GM12878 (cell line): ENCODE measurements at regions not wholly inside any gene's neighbourhood (a gene's known extent, or its start where the extent isn't known, plus 50 kb on each side); places are given as distances from the start of the nearest gene placed in this dataset.

Experiments
- ATAC-seq: fragments of 200-7000 bp; cut with Tn5 transposase; 3 replicates; pipeline ENCODE4 v1.9.1; 2020; ENCODE audit warnings: mild to moderate bottlenecking, moderate library complexity
- BruUV-seq: library from RNA; stranded (reverse); fragments of 400-500 nt; replicated peaks from 2 replicates; lab custom pipeline; 2021; lab: Mats Ljungman, UMichigan
- CTCF ChIA-PET: fragments of 300-600 bp; sonication (Branson Sonifier 250); formaldehyde crosslinking; extraction: SDS; loops from one replicate; lab custom pipeline; 2021; ENCODE audit warnings: inconsistent platforms; lab: Yijun Ruan, JAX
- POLR2A ChIA-PET: fragments of 350-600 bp; formaldehyde crosslinking; extraction: SDS; loops from one replicate; lab custom pipeline; 2021; ENCODE audit warnings: inconsistent platforms; lab: Charles Lee
- RAD21 ChIA-PET: fragments of 300-600 bp; sonication (Branson Sonifier 250); formaldehyde crosslinking; loops from one replicate; lab custom pipeline; 2023; ENCODE audit warnings: antibody characterized with exemption; ENCODE audit not compliant: unreplicated experiment; lab: Charles Lee
- SMC1A ChIA-PET: fragments of 300-600 bp; sonication (Branson Sonifier 250); formaldehyde crosslinking; loops from one replicate; lab custom pipeline; 2023; ENCODE audit not compliant: unreplicated experiment, uncharacterized antibody; lab: Charles Lee
- DNase-seq: peaks from one replicate; pipeline ENCODE4 v3.0.0-alpha.2; 2011; ENCODE audit warnings: low read depth, low spot score
- FAIRE-seq: peaks from 3 replicates; lab custom pipeline; 2011; peaks lifted over from hg19 to GRCh38; lab: Jason Lieb, UNC
- H2AFZ ChIP-seq: 2 replicates; pipeline ENCODE4 v1.6.0; 2011; ENCODE audit warnings: low read depth, low read length, control low read depth; ENCODE audit not compliant: control insufficient read depth
- H3K27ac ChIP-seq: 2 replicates; pipeline ENCODE4 v1.5.1; 2011; ENCODE audit warnings: control low read depth; ENCODE audit not compliant: control insufficient read depth, insufficient read depth
- H3K27me3 ChIP-seq, 2 experiments: replicated peaks in 1 of 2; 2 replicates each; pipeline versions ENCODE4 v1.6.0 to v1.6.1; 2011; ENCODE audit warnings: low read length in 1 of 2; ENCODE audit not compliant: control insufficient read depth in 2 of 2, insufficient read depth in 2 of 2
- H3K36me3 ChIP-seq, 2 experiments: 2 replicates each; pipeline ENCODE4 v1.5.1; 2011; ENCODE audit warnings: low read length in 1 of 2; ENCODE audit not compliant: control insufficient read depth in 2 of 2, insufficient read depth in 2 of 2
- H3K4me1 ChIP-seq: 2 replicates; pipeline ENCODE4 v1.6.1; 2011; ENCODE audit warnings: mild to moderate bottlenecking, low read length, moderate library complexity, mixed read lengths; ENCODE audit not compliant: control insufficient read depth, insufficient read depth
- H3K4me2 ChIP-seq: 2 replicates; pipeline ENCODE4 v1.6.0; 2011; ENCODE audit warnings: control low read depth; ENCODE audit not compliant: control insufficient read depth, insufficient read depth
- H3K4me3 ChIP-seq: fragments of 200-600 bp; sonication (generic); 2 replicates; pipeline ENCODE4 v1.5.1; 2016
- H3K79me2 ChIP-seq: 2 replicates; pipeline ENCODE4 v1.6.0; 2011; ENCODE audit warnings: low read length; ENCODE audit not compliant: control insufficient read depth, insufficient read depth
- H3K9ac ChIP-seq: 2 replicates; pipeline ENCODE4 v1.8.0; 2011; ENCODE audit warnings: low read length, control low read depth, mixed read lengths; ENCODE audit not compliant: control insufficient read depth, insufficient read depth
- H3K9me3 ChIP-seq: replicated peaks from 3 replicates; pipeline ENCODE4 v1.5.1; 2011; ENCODE audit warnings: mild to moderate bottlenecking, low read length; ENCODE audit not compliant: control insufficient read depth, insufficient read depth
- H4K20me1 ChIP-seq: 2 replicates; pipeline ENCODE4 v1.6.0; 2011; ENCODE audit not compliant: control insufficient read depth, insufficient read depth
- EP300 ChIP-seq, 2 experiments: fragments of 150-350 bp in 1 of 2; IDR thresholded peaks; 2 replicates each; pipeline ENCODE4 v1.6.1; 2011 to 2012; ENCODE audit warnings: low read depth in 2 of 2, low read length in 2 of 2, borderline replicate concordance in 1 of 2, improper control_type of control experiment in 1 of 2, inconsistent platforms in 1 of 2; ENCODE audit not compliant: control insufficient read depth in 1 of 2
- FOXK2 ChIP-seq: fragments of 450-650 bp; IDR thresholded peaks from 2 replicates; pipeline ENCODE4 v1.6.1; 2017; ENCODE audit warnings: mild to moderate bottlenecking, moderate library complexity
- NBN ChIP-seq: fragments of 450-650 bp; IDR thresholded peaks from 2 replicates; pipeline ENCODE4 v1.6.1; 2016
- NR2F1 ChIP-seq: fragments of 450-650 bp; conservative IDR thresholded peaks from 2 replicates; pipeline ENCODE4 v1.6.1; 2017; ENCODE audit warnings: mild to moderate bottlenecking
- PAX8 ChIP-seq: fragments of 450-650 bp; IDR thresholded peaks from 2 replicates; pipeline ENCODE4 v1.6.1; 2017; ENCODE audit warnings: mild to moderate bottlenecking, moderate library complexity
- SIX5 ChIP-seq: IDR thresholded peaks from 2 replicates; pipeline ENCODE4 v1.6.1; 2011; ENCODE audit warnings: mild to moderate bottlenecking, low read depth, low read length, moderate library complexity; ENCODE audit not compliant: severe bottlenecking
- SP1 ChIP-seq: IDR thresholded peaks from one replicate; pipeline ENCODE4 v1.6.1; 2011; ENCODE audit warnings: low read depth, low read length
- STAT1 ChIP-seq: fragments of 450-650 bp; conservative IDR thresholded peaks from 2 replicates; pipeline ENCODE4 v1.6.1; 2014; ENCODE audit warnings: antibody characterized with exemption, mild to moderate bottlenecking
- TARDBP ChIP-seq: IDR thresholded peaks from 2 replicates; pipeline ENCODE4 v1.6.1; 2016; ENCODE audit warnings: borderline replicate concordance
- TBL1XR1 ChIP-seq: IDR thresholded peaks from 2 replicates; pipeline ENCODE4 v1.6.1; 2012; ENCODE audit warnings: low read depth, low read length, improper control_type of control experiment
- YBX1 ChIP-seq: fragments of 450-650 bp; IDR thresholded peaks from 2 replicates; pipeline ENCODE4 v1.6.1; 2016; ENCODE audit warnings: antibody characterized with exemption
- ZBED1 ChIP-seq: IDR thresholded peaks from 2 replicates; pipeline ENCODE4 v1.6.1; 2016; ENCODE audit warnings: borderline replicate concordance
- ZNF217 ChIP-seq: fragments of 450-650 bp; IDR thresholded peaks from 2 replicates; pipeline ENCODE4 v1.6.1; 2017; ENCODE audit warnings: antibody characterized with exemption, mild to moderate bottlenecking
- ZNF274 ChIP-seq: IDR thresholded peaks from one replicate; pipeline ENCODE4 v1.8.0; 2011; ENCODE audit not compliant: insufficient read length, insufficient read depth
- WGBS: methylation state at CpG from one replicate; pipeline ENCODE4 v1.1.6; 2016; ENCODE audit warnings: low lambda C conversion rate; ENCODE audit not compliant: insufficient replicate concordance, insufficient coverage; ENCODE audit errors: missing lambda C conversion rate; 5-methylcytosine and 5-hydroxymethylcytosine counted together
- in situ Hi-C: fragments of 300-500 bp; cut with MboI; formaldehyde crosslinking; loops from 9 replicates; pipeline ENCODE4 v1.14.3; 2018; ENCODE audit warnings: mixed read lengths
- intact Hi-C: fragments of 100-400 bp; cut with micrococcal nuclease; formaldehyde crosslinking; loops from one replicate; pipeline ENCODE4 v1.14.2; 2022; ENCODE audit not compliant: unreplicated experiment
- TF ChIP-seq, protein P1 (sequence below): fragments of 450-650 bp; formaldehyde crosslinking; IDR thresholded peaks from 2 replicates; pipeline ENCODE4 v1.4.0; 2020; ENCODE audit warnings: mild to moderate bottlenecking, moderate library complexity
- TF ChIP-seq, protein P2 (sequence below): fragments of 150-350 bp; IDR thresholded peaks from 2 replicates; pipeline ENCODE4 v1.6.1; 2014; ENCODE audit warnings: mild to moderate bottlenecking, low read depth, low read length

DNA sequence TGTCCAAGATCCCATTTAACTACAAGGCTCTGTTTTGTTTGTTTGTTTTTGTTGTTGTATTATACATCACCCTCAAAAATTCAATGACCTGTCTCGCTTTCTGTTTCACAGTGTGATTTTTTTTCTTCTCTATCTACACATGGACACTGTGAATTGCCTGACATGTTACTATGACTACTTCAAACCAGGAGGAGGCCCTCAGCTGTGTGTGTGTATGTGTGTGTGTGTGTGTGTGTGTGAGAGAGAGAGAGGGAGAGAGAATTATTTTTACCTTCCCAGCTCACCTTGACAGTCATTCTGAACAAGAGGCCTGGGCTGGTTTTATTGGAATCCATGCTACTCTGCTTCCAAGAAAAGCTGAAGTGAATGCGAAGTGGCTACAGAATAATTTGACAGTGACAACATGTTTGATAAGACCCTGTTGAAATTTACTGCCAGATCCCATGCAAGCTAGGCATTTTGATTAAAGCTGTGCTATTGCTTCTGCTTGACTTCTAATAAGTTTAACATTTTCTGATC lies 841.4 kb downstream of the NSUN3 start:
- no peaks in the 10 kb centered on the region for H3K4me1 ChIP-seq
- ATAC-seq (no peak), FAIRE-seq (no peak), DNase-seq (no peak)
- intact Hi-C loops, result no loop called here
- H3K4me3 ChIP-seq, result no peak overlapping the region
- H3K9me3 ChIP-seq, result no peaks in the 10 kb centered on the region
- no peaks in the 10 kb centered on the region for H3K27me3 ChIP-seq
- TF ChIP-seq SIX5, result no peak
- in situ Hi-C loops, result no loop called here
- no peaks in the 10 kb centered on the region for H4K20me1 ChIP-seq
- no peak overlapping the region for H2AFZ ChIP-seq
- POLR2A ChIA-PET, result no interaction called here
- CTCF ChIA-PET, result no interaction called here
- no peak overlapping the region for H3K4me2 ChIP-seq
- no peaks in the 10 kb centered on the region for H3K36me3 ChIP-seq
- no peak overlapping the region for H3K27ac ChIP-seq
- no TSS peak for BruUV-seq
- no peaks in the 10 kb centered on the region for H3K79me2 ChIP-seq
- SMC1A ChIA-PET, result no interaction called here
- WGBS, result 0% methylated on average over 2 of the region's 2 CpGs
- RAD21 ChIA-PET, result no interaction called here
- no peak overlapping the region for H3K9ac ChIP-seq

DNA sequence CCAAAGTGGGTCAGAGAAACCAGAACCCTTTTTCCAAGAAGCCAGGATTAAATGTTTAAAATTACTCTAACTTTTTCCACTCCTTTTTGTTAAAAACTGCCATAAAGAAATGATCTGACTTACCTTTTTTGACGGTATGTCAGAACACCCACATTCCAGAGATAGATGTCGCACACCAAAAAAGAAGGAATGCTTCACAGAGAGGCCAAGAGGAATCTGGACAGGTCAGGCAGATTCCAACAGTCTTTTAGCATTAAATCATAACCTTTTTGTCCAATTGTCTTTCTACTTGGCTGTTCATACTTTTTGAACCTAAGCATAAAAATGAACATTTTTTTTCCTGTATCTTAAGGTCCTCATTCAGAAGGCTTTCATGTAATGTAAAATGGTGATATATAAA lies 846.9 kb downstream of the NSUN3 start:
- ChIA-PET CTCF (no interaction called here), POLR2A (no interaction called here), RAD21 (no interaction called here), SMC1A (no interaction called here)
- Histone ChIP-seq H3K36me3 (no peaks in the 10 kb centered on the region), H3K27ac (no peak overlapping the region), H3K27me3 (no peaks in the 10 kb centered on the region), H3K9ac (no peak overlapping the region), H4K20me1 (no peaks in the 10 kb centered on the region), H3K79me2 (no peaks in the 10 kb centered on the region), H3K9me3 (no peaks in the 10 kb centered on the region), H3K4me3 (no peak overlapping the region), H3K4me1 (no peaks in the 10 kb centered on the region), H2AFZ (no peak overlapping the region), H3K4me2 (no peak overlapping the region)
- WGBS, result 0% methylated on average over 2 of the region's 2 CpGs
- no TSS peak for BruUV-seq
- in situ Hi-C loops (no loop called here), intact Hi-C loops (no loop called here)
- FAIRE-seq (no peak), DNase-seq (no peak), ATAC-seq (no peak)
- TF ChIP-seq, protein P1, sequence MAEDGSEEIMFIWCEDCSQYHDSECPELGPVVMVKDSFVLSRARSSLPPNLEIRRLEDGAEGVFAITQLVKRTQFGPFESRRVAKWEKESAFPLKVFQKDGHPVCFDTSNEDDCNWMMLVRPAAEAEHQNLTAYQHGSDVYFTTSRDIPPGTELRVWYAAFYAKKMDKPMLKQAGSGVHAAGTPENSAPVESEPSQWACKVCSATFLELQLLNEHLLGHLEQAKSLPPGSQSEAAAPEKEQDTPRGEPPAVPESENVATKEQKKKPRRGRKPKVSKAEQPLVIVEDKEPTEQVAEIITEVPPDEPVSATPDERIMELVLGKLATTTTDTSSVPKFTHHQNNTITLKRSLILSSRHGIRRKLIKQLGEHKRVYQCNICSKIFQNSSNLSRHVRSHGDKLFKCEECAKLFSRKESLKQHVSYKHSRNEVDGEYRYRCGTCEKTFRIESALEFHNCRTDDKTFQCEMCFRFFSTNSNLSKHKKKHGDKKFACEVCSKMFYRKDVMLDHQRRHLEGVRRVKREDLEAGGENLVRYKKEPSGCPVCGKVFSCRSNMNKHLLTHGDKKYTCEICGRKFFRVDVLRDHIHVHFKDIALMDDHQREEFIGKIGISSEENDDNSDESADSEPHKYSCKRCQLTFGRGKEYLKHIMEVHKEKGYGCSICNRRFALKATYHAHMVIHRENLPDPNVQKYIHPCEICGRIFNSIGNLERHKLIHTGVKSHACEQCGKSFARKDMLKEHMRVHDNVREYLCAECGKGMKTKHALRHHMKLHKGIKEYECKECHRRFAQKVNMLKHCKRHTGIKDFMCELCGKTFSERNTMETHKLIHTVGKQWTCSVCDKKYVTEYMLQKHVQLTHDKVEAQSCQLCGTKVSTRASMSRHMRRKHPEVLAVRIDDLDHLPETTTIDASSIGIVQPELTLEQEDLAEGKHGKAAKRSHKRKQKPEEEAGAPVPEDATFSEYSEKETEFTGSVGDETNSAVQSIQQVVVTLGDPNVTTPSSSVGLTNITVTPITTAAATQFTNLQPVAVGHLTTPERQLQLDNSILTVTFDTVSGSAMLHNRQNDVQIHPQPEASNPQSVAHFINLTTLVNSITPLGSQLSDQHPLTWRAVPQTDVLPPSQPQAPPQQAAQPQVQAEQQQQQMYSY (CRISPR knock-in tag), result no peak
- TF ChIP-seq SP1 (no peak), TBL1XR1 (no peak), ZNF274 (no peak), NR2F1 (no peak), ZBED1 (no peak), NBN (no peak), EP300 (IDR thresholded peaks at IDR 0.05; ENCODE audit: borderline replicate concordance in 1 of 2, control insufficient read depth in 1 of 2, low read depth in 2 of 2, low read length in 2 of 2) (no peak), STAT1 (no peak), FOXK2 (no peak), ZNF217 (no peak), SIX5 (no peak), TARDBP (no peak), PAX8 (no peak), YBX1 (no peak)
- TF ChIP-seq, protein P2, sequence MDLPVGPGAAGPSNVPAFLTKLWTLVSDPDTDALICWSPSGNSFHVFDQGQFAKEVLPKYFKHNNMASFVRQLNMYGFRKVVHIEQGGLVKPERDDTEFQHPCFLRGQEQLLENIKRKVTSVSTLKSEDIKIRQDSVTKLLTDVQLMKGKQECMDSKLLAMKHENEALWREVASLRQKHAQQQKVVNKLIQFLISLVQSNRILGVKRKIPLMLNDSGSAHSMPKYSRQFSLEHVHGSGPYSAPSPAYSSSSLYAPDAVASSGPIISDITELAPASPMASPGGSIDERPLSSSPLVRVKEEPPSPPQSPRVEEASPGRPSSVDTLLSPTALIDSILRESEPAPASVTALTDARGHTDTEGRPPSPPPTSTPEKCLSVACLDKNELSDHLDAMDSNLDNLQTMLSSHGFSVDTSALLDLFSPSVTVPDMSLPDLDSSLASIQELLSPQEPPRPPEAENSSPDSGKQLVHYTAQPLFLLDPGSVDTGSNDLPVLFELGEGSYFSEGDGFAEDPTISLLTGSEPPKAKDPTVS, result no peak
